Suprapubic skin (tissue), 4 donors: ENCODE measurements at regions not wholly inside any gene's neighbourhood (a gene's known extent, or its start where the extent isn't known, plus 50 kb on each side); places are given as distances from the start of the nearest gene placed in this dataset.

Experiments used
- DNase-seq, 2 donors: peaks; one replicate each; pipeline ENCODE4 v3.0.0-alpha.2; 2019; ENCODE audit warnings: low spot score in 2 of 2
- H3K27ac ChIP-seq: fragments of 200-600 bp; sonication (generic); one replicate; pipeline ENCODE4 v1.5.1; 2019
- H3K27me3 ChIP-seq: fragments of 200-600 bp; sonication (generic); one replicate; pipeline ENCODE4 v1.5.1; 2019
- H3K36me3 ChIP-seq: fragments of 200-600 bp; sonication (generic); one replicate; pipeline ENCODE4 v1.5.1; 2019
- H3K4me1 ChIP-seq: fragments of 200-600 bp; sonication (generic); one replicate; pipeline ENCODE4 v1.5.1; 2019
- H3K4me3 ChIP-seq: fragments of 200-600 bp; sonication (generic); one replicate; pipeline ENCODE4 v1.5.1; 2019; ENCODE audit warnings: mild to moderate bottlenecking
- H3K9me3 ChIP-seq: fragments of 200-600 bp; sonication (generic); one replicate; pipeline ENCODE4 v1.5.1; 2019
- CTCF ChIP-seq, 2 donors: fragments of 200-600 bp in 1 of 2; fragments of 450-650 bp in 1 of 2; sonication (generic) in 1 of 2; IDR thresholded peaks; one replicate each; pipeline ENCODE4 v1.5.1; 2016 to 2019; ENCODE audit warnings: antibody characterized with exemption in 2 of 2, mild to moderate bottlenecking in 1 of 2, moderate library complexity in 1 of 2
- EP300 ChIP-seq: sonication (generic); formaldehyde crosslinking; IDR thresholded peaks from one replicate; pipeline ENCODE4 v1.6.1; 2017; ENCODE audit warnings: antibody characterized with exemption
- POLR2A ChIP-seq, 2 donors: fragments of 450-650 bp; IDR thresholded peaks; one replicate each; pipeline ENCODE4 v1.6.1; 2017; ENCODE audit warnings: antibody characterized with exemption in 2 of 2, mild to moderate bottlenecking in 2 of 2, moderate library complexity in 2 of 2
- POLR2AphosphoS5 ChIP-seq, 3 donors: sonication (generic); formaldehyde crosslinking; IDR thresholded peaks; one replicate each; pipeline ENCODE4 v1.6.1; 2017; ENCODE audit warnings: antibody characterized with exemption in 3 of 3
- WGBS: methylation state at CpG from one replicate; pipeline ENCODE4 v1.1.5; 2018; 5-methylcytosine and 5-hydroxymethylcytosine counted together

GRCh38 chr10:110393866-110394265 lies 89.1 kb upstream of the SMNDC1 start:
- WGBS: 91% methylated on average over 6 of the region's 6 CpGs
- Histone ChIP-seq H3K36me3 (no peaks in the 10 kb centered on the region), H3K4me1 (peaks cover 35% of the 10 kb centered on the region)

GRCh38 chr10:110394296-110394695 lies 89.6 kb upstream of the SMNDC1 start:
- no peaks in the 10 kb centered on the region for H3K27me3 ChIP-seq
- TF ChIP-seq POLR2AphosphoS5 (IDR thresholded peaks at IDR 0.05) (no peak), EP300 (no peak), POLR2A (IDR thresholded peaks at IDR 0.05) (no peak), CTCF (IDR thresholded peaks at IDR 0.05) (no peak)
- WGBS: 94% methylated on average over 6 of the region's 8 CpGs
- H3K9me3 ChIP-seq: no peaks in the 10 kb centered on the region
- peaks cover 40% of the 10 kb centered on the region for H3K4me1 ChIP-seq
- no peak overlapping the region for H3K27ac ChIP-seq
- no peak for DNase-seq
- no peaks in the 10 kb centered on the region for H3K36me3 ChIP-seq
- no peak overlapping the region for H3K4me3 ChIP-seq

More at GRCh38 chr10:110393866-110394265, 89.1 kb upstream of the SMNDC1 start:
- Histone ChIP-seq H3K4me3 (no peak overlapping the region), H3K9me3 (no peaks in the 10 kb centered on the region), H3K27ac (no peak overlapping the region), H3K27me3 (no peaks in the 10 kb centered on the region)
- no peak for DNase-seq
- TF ChIP-seq EP300: no peak
- TF ChIP-seq CTCF (IDR thresholded peaks at IDR 0.05): no peak
- TF ChIP-seq POLR2AphosphoS5 (IDR thresholded peaks at IDR 0.05): no peak
- TF ChIP-seq POLR2A (IDR thresholded peaks at IDR 0.05): no peak

- Histone ChIP-seq H3K4me3 (no peak overlapping the region), H3K27ac (no peak overlapping the region), H3K4me1 (peaks cover 44% of the 10 kb centered on the region), H3K9me3 (no peaks in the 10 kb centered on the region), H3K27me3 (no peaks in the 10 kb centered on the region), H3K36me3 (no peaks in the 10 kb centered on the region)
- no peak for DNase-seq
- WGBS: 97% methylated on average over 6 of the region's 6 CpGs
- TF ChIP-seq CTCF (IDR thresholded peaks at IDR 0.05): no peak
- TF ChIP-seq EP300: no peak
- no peak for TF ChIP-seq POLR2AphosphoS5 (IDR thresholded peaks at IDR 0.05)
- no peak for TF ChIP-seq POLR2A (IDR thresholded peaks at IDR 0.05)
Measured at GRCh38 chr10:110394898-110395297, 90.2 kb upstream of the SMNDC1 start.

GRCh38 chr10:110395350-110396283 lies 90.9 kb upstream of the SMNDC1 start:
- H3K4me1 ChIP-seq: peaks cover 44% of the 10 kb centered on the region
- no peak for DNase-seq
- 40% methylated on average over 6 of the region's 11 CpGs for WGBS

More at GRCh38 chr10:110395350-110396283, 90.9 kb upstream of the SMNDC1 start:
- Histone ChIP-seq H3K27me3 (no peaks in the 10 kb centered on the region), H3K27ac (peak overlapping the region; percentile 22), H3K4me3 (no peak overlapping the region), H3K36me3 (no peaks in the 10 kb centered on the region), H3K9me3 (no peaks in the 10 kb centered on the region)
- no peak for TF ChIP-seq EP300
- TF ChIP-seq CTCF (IDR thresholded peaks at IDR 0.05): no peak
- TF ChIP-seq POLR2A (IDR thresholded peaks at IDR 0.05): no peak
- TF ChIP-seq POLR2AphosphoS5 (IDR thresholded peaks at IDR 0.05): no peak
